ENCODE measurements at regions not wholly inside any gene's neighbourhood (a gene's known extent, or its start where the extent isn't known, plus 50 kb on each side); places are given as distances from the start of the nearest gene placed in this dataset.

DNA sequence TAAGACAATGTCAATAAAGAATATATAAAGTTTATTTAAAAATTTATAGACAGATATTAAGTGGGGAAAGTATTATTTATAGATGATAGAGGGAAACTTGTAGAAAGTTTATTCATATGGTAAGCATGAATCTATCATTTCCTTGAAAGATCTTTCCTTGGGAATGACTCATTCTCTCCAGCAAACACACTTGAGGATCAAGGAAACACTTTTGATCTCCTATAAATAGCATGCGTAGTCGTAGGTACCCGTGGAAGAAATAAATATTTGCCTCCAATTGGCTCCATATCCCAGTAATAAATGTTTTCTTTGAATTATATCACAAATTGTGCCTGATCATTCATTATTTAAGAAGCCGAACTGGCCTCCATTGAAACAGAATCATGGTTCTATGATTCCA is 483.4 kb downstream of the RNF144A start:
- Histone ChIP-seq H3K36me3 (ENCODE audit: control insufficient read depth, insufficient read depth, low read length) (no peaks in the 10 kb centered on the region), H3K4me1 (ENCODE audit: control insufficient read depth, insufficient read depth, low read length) (no peaks in the 10 kb centered on the region), H3K4me3 (ENCODE audit: low read length) (no peak overlapping the region), H3K27ac (ENCODE audit: low read length) (no peak overlapping the region), H3K27me3 (ENCODE audit: control insufficient read depth, insufficient read depth, low read length) (no peaks in the 10 kb centered on the region), H3K9me3 (ENCODE audit: control insufficient read depth, insufficient read depth, low read length) (no peaks in the 10 kb centered on the region)
- WGBS (ENCODE audit: insufficient coverage, insufficient read length) = no CpG with 5 or more reads among the region's 4 CpGs
- DNase-seq (ENCODE audit: low read depth, low spot score) = no peak

GRCh38 chr2:7403092-7403775 is 486.0 kb downstream of the RNF144A start:
- WGBS (ENCODE audit: insufficient coverage, insufficient read length) = no CpG with 5 or more reads among the region's 6 CpGs
- H3K36me3 ChIP-seq (ENCODE audit: control insufficient read depth, insufficient read depth, low read length) = no peaks in the 10 kb centered on the region

DNA sequence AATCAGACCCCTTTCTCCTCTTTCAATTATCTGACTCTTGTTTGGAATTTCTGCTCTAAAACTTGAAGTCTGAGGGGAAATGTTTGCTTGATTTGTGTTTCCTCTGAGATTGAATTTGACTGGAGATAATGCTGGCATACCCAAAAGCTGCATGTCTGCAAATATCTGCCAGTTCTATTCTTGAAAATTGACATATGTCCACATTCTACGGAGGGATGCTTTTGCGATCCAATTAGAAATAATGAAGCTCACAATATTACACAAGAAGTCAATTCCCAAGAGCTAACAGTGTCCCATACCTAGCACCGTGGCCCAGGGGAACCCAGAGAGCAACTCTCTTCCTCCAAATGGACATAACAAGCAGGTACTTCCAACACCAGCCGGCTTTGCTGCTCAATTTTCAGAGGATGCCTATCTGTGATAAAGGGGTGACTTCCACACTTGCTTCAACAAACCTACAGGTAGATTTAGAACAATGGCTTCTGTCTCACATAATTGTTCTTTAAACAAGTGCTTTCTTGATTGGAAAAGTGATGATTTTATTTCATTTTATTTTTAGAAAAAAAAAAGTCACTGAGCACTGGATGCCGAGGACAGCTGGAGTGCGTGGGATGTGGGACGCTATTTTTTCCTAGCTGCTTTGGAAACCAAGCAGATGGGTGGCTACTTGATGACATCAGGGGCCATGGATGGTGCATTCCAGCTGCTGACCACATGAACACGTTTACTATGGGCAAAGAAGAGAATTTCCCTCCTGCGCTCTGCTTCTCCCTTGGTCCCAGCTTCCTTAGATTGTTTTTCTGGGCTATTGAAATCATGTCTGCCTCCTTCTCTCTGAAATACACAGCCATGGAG is 488.9 kb downstream of the RNF144A start:
- Histone ChIP-seq H3K4me3 (ENCODE audit: low read length) (no peak overlapping the region), H3K27me3 (ENCODE audit: control insufficient read depth, insufficient read depth, low read length) (no peaks in the 10 kb centered on the region), H3K27ac (ENCODE audit: low read length) (no peak overlapping the region), H3K36me3 (ENCODE audit: control insufficient read depth, insufficient read depth, low read length) (no peaks in the 10 kb centered on the region), H3K9me3 (ENCODE audit: control insufficient read depth, insufficient read depth, low read length) (no peaks in the 10 kb centered on the region), H3K4me1 (ENCODE audit: control insufficient read depth, insufficient read depth, low read length) (no peaks in the 10 kb centered on the region)
- WGBS (ENCODE audit: insufficient coverage, insufficient read length) = no CpG with 5 or more reads among the region's 9 CpGs
- no peak for DNase-seq (ENCODE audit: low read depth, low spot score)

More at GRCh38 chr2:7403092-7403775, 486.0 kb downstream of the RNF144A start:
- H3K4me1 ChIP-seq (ENCODE audit: control insufficient read depth, insufficient read depth, low read length) = no peaks in the 10 kb centered on the region
- no peak overlapping the region for H3K4me3 ChIP-seq (ENCODE audit: low read length)
- no peaks in the 10 kb centered on the region for H3K27me3 ChIP-seq (ENCODE audit: control insufficient read depth, insufficient read depth, low read length)
- H3K27ac ChIP-seq (ENCODE audit: low read length) = no peak overlapping the region
- DNase-seq (ENCODE audit: low read depth, low spot score) = no peak
- H3K9me3 ChIP-seq (ENCODE audit: control insufficient read depth, insufficient read depth, low read length) = no peaks in the 10 kb centered on the region

- Histone ChIP-seq H3K36me3 (ENCODE audit: control insufficient read depth, insufficient read depth, low read length) (no peaks in the 10 kb centered on the region), H3K27ac (ENCODE audit: low read length) (no peak overlapping the region), H3K4me1 (ENCODE audit: control insufficient read depth, insufficient read depth, low read length) (no peaks in the 10 kb centered on the region), H3K9me3 (ENCODE audit: control insufficient read depth, insufficient read depth, low read length) (no peaks in the 10 kb centered on the region), H3K4me3 (ENCODE audit: low read length) (no peak overlapping the region), H3K27me3 (ENCODE audit: control insufficient read depth, insufficient read depth, low read length) (no peaks in the 10 kb centered on the region)
- DNase-seq (ENCODE audit: low read depth, low spot score) = no peak
- WGBS (ENCODE audit: insufficient coverage, insufficient read length) = no CpG with 5 or more reads among the region's 7 CpGs
These were observed 489.8 kb downstream of the RNF144A start for GRCh38 chr2:7407001-7407400.

- no peaks in the 10 kb centered on the region for H3K36me3 ChIP-seq (ENCODE audit: control insufficient read depth, insufficient read depth, low read length)
- no peaks in the 10 kb centered on the region for H3K9me3 ChIP-seq (ENCODE audit: control insufficient read depth, insufficient read depth, low read length)
- DNase-seq (ENCODE audit: low read depth, low spot score) = no peak
- no CpG with 5 or more reads among the region's 6 CpGs for WGBS (ENCODE audit: insufficient coverage, insufficient read length)
- no peak overlapping the region for H3K27ac ChIP-seq (ENCODE audit: low read length)
- no peaks in the 10 kb centered on the region for H3K4me1 ChIP-seq (ENCODE audit: control insufficient read depth, insufficient read depth, low read length)
- H3K27me3 ChIP-seq (ENCODE audit: control insufficient read depth, insufficient read depth, low read length) = no peaks in the 10 kb centered on the region
- no peak overlapping the region for H3K4me3 ChIP-seq (ENCODE audit: low read length)
These were observed 490.9 kb downstream of the RNF144A start for GRCh38 chr2:7407906-7408680.

GRCh38 chr2:7411691-7412090 is 494.5 kb downstream of the RNF144A start:
- DNase-seq (ENCODE audit: low read depth, low spot score) = no peak
- no peaks in the 10 kb centered on the region for H3K9me3 ChIP-seq (ENCODE audit: control insufficient read depth, insufficient read depth, low read length)
- H3K4me3 ChIP-seq (ENCODE audit: low read length) = no peak overlapping the region
- no peaks in the 10 kb centered on the region for H3K27me3 ChIP-seq (ENCODE audit: control insufficient read depth, insufficient read depth, low read length)
- H3K4me1 ChIP-seq (ENCODE audit: control insufficient read depth, insufficient read depth, low read length) = no peaks in the 10 kb centered on the region
- H3K36me3 ChIP-seq (ENCODE audit: control insufficient read depth, insufficient read depth, low read length) = no peaks in the 10 kb centered on the region
- no peak overlapping the region for H3K27ac ChIP-seq (ENCODE audit: low read length)

- no peak for DNase-seq (ENCODE audit: low read depth, low spot score)
- Histone ChIP-seq H3K4me3 (ENCODE audit: low read length) (no peak overlapping the region), H3K27ac (ENCODE audit: low read length) (no peak overlapping the region), H3K27me3 (ENCODE audit: control insufficient read depth, insufficient read depth, low read length) (no peaks in the 10 kb centered on the region), H3K9me3 (ENCODE audit: control insufficient read depth, insufficient read depth, low read length) (no peaks in the 10 kb centered on the region), H3K4me1 (ENCODE audit: control insufficient read depth, insufficient read depth, low read length) (no peaks in the 10 kb centered on the region), H3K36me3 (ENCODE audit: control insufficient read depth, insufficient read depth, low read length) (no peaks in the 10 kb centered on the region)
- no CpG with 5 or more reads among the region's 2 CpGs for WGBS (ENCODE audit: insufficient coverage, insufficient read length)
These were observed 500.9 kb downstream of the RNF144A start for GRCh38 chr2:7417845-7418742.

DNA sequence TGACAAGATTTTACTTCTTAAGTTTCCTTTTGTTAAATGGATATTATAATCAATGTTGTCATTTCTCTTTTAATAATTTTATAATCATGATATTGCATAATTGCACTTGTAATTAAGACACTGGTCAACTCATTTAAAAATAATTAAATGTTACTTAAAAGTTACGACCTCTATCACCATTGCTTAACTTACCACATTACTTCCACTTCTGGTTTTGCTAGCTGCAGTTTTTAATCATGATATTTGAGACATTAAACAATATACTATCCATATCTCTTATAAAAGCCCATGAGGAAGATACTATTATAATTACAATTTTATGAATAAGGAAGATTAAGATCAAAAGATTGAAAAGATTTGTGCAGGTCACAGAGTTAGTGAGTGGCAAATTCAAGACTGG is 502.0 kb downstream of the RNF144A start:
- no peak overlapping the region for H3K27ac ChIP-seq (ENCODE audit: low read length)
- no peaks in the 10 kb centered on the region for H3K36me3 ChIP-seq (ENCODE audit: control insufficient read depth, insufficient read depth, low read length)
- H3K4me3 ChIP-seq (ENCODE audit: low read length) = no peak overlapping the region
- H3K27me3 ChIP-seq (ENCODE audit: control insufficient read depth, insufficient read depth, low read length) = no peaks in the 10 kb centered on the region
- no peak for DNase-seq (ENCODE audit: low read depth, low spot score)
- no CpG with 5 or more reads among the region's 1 CpG for WGBS (ENCODE audit: insufficient coverage, insufficient read length)
- no peaks in the 10 kb centered on the region for H3K9me3 ChIP-seq (ENCODE audit: control insufficient read depth, insufficient read depth, low read length)
- H3K4me1 ChIP-seq (ENCODE audit: control insufficient read depth, insufficient read depth, low read length) = no peaks in the 10 kb centered on the region

GRCh38 chr2:7419814-7420311 is 502.7 kb downstream of the RNF144A start:
- Histone ChIP-seq H3K4me3 (ENCODE audit: low read length) (no peak overlapping the region), H3K9me3 (ENCODE audit: control insufficient read depth, insufficient read depth, low read length) (no peaks in the 10 kb centered on the region), H3K36me3 (ENCODE audit: control insufficient read depth, insufficient read depth, low read length) (no peaks in the 10 kb centered on the region), H3K27ac (ENCODE audit: low read length) (no peak overlapping the region), H3K4me1 (ENCODE audit: control insufficient read depth, insufficient read depth, low read length) (no peaks in the 10 kb centered on the region), H3K27me3 (ENCODE audit: control insufficient read depth, insufficient read depth, low read length) (no peaks in the 10 kb centered on the region)
- WGBS (ENCODE audit: insufficient coverage, insufficient read length) = no CpG with 5 or more reads among the region's 1 CpG
- DNase-seq (ENCODE audit: low read depth, low spot score) = no peak

All from iPS DF 6.9 (cell line).